Choroid plexus epithelial cell (primary cell): ENCODE measurements at regions not wholly inside any gene's neighbourhood (a gene's known extent, or its start where the extent isn't known, plus 50 kb on each side); places are given as distances from the start of the nearest gene placed in this dataset.

ENCODE experiments used
- DNase-seq: peaks from one replicate; pipeline ENCODE4 v3.0.0-alpha.2; 2010; ENCODE audit warnings: low read depth
- H3K4me3 ChIP-seq: 2 replicates; pipeline ENCODE4 v1.5.1; 2011; ENCODE audit warnings: low read depth, mild to moderate bottlenecking, control low read depth, low read length, moderate library complexity
- TF ChIP-seq, protein P1 (sequence below): conservative IDR thresholded peaks from 2 replicates; pipeline ENCODE4 v1.5.1; 2011; ENCODE audit warnings: low read depth, mild to moderate bottlenecking, control low read depth, inconsistent platforms, low read length, moderate library complexity

DNA sequence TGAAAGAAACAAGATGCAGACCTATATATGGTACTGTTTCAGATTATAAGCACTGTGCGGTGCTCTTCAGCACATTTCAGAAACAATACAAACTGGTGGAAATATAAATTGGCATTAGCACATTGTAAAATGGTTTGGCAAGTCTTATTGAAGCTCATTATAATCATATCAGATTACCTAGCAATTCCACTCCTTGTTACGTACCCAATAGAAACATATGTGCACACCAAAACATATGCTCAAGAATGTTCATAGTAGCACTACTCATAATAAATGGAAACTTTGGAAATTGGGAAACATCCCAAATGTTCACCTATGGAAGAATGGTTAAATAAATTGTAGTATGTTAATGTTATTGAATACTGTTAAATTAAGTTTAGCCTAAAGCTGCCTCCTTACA is 54.9 kb upstream of the PLEKHG1 start:
- TF ChIP-seq, protein P1, sequence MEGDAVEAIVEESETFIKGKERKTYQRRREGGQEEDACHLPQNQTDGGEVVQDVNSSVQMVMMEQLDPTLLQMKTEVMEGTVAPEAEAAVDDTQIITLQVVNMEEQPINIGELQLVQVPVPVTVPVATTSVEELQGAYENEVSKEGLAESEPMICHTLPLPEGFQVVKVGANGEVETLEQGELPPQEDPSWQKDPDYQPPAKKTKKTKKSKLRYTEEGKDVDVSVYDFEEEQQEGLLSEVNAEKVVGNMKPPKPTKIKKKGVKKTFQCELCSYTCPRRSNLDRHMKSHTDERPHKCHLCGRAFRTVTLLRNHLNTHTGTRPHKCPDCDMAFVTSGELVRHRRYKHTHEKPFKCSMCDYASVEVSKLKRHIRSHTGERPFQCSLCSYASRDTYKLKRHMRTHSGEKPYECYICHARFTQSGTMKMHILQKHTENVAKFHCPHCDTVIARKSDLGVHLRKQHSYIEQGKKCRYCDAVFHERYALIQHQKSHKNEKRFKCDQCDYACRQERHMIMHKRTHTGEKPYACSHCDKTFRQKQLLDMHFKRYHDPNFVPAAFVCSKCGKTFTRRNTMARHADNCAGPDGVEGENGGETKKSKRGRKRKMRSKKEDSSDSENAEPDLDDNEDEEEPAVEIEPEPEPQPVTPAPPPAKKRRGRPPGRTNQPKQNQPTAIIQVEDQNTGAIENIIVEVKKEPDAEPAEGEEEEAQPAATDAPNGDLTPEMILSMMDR, result no peak
- H3K4me3 ChIP-seq, result no peak overlapping the region
- DNase-seq, result no peak

DNA sequence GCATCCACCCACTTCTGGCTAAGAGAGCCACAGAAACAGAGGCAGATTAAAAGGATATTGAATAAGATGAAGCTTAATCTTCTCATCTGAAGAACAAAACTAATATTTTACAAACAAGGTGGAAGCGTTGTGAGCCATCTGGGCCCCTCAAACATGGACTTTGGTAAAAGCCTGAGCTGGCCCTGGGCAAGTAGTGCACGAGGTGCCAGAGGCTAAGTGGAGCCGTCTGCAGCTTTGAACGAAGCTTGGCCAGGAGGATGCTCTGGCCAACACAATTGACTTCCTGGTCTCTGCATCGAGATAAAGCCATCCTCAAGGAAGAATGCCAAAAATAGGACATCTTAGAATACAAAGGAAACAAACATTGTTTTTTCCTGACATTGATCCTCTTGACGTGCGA is 53.2 kb upstream of the PLEKHG1 start:
- TF ChIP-seq, protein P1, result no peak
- no peak overlapping the region for H3K4me3 ChIP-seq
- DNase-seq, result no peak

DNA sequence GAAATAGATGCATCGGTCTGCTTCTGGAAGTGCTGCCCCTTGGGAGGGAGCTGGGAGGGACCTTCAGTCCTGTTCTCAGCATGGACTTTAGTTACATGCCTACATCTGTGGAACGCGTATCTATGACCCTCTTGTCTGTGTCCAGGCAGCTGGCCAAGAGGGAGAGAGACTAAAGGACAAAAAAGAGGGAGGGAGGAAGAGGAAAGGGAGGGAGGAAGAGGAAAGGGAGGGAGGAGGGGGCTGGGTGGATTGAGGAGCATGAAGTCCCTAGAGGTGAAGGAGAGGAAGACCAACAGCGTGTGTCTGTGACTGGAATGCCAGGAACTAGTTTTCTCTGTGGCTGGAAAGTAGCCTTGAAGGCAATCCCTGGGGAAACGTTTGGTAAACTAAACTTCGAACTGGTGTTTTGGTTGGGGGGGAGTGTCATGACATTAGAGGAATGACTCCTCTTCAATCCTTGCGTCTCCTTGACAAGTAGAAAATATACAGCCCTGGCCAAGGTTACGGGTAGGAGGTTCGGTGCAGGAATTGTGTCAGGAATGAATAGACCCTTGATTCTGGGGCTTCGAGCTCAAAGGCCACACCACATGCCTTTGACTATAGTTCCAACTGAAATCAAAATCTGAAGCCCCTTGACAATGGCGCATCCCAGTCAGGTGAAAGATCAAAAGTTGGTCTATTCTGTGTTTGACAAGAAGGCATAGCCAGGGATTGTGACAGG is 52.0 kb upstream of the PLEKHG1 start:
- H3K4me3 ChIP-seq, result no peak overlapping the region
- TF ChIP-seq, protein P1, result no peak
- no peak for DNase-seq

DNA sequence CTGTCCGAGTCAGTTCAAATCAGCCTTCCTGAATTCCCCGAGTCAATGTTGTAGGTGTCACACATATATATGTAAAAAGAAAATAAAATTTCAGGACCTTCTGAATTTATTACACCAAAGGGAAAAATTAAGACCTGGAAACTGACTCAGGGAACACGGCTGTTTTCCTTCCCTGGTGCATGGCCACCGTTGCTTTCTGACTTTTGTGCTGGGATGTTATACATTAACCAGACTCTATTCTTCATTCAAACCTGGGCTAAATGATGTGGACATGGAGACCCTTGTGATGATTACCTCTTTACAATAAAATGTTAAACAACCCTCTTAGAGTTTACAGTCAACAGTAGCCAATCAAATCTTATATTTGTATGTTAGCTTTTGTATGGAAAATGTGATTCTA is 51.4 kb upstream of the PLEKHG1 start:
- TF ChIP-seq, protein P1, result no peak

DNA sequence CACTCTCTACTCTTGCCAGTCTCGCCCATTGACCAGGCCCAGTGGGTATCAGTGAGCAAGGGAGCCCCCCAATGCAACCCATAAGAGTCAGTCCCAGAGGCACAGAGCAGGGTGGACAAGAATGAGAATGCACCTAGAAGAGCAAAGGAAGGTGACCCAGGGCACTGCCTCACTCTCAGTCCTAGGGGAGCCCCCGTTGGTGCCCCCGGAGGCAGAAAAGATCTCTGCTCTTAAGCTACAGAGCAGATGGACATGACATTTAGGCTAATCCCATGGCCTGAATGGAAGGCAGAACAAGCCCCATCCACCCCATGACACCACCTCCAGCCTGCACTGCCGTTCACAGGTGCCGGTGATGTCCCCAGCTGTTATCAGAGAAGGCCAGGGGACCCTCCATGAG is 50.7 kb upstream of the PLEKHG1 start:
- TF ChIP-seq, protein P1, result no peak
- no peak overlapping the region for H3K4me3 ChIP-seq
- DNase-seq, result no peak

More for the DNA sequence above, 51.4 kb upstream of the PLEKHG1 start:
- no peak for DNase-seq
- H3K4me3 ChIP-seq, result no peak overlapping the region

DNA sequence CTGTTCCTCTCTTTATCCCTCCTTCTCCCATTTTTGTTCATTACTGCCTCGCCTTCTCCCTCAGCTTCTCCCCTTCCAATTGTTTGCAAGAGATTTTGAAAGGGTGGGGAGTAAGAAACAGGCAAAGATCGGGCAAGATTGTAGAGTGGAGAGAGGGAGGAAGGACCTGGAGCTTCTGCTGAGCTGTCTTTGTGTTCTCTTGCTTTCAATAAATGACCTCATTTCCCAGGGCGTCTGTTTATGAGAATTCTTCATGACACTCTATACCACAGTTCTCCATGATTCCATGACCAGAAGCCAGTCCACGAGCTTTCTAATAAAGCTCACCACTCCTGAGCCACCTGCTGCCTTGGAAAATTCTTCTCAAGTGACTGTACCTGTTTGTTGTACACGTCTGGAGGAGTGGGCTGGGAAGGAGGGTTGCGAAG is 50.0 kb upstream of the PLEKHG1 start:
- DNase-seq, result no peak
- TF ChIP-seq, protein P1, result no peak
- no peak overlapping the region for H3K4me3 ChIP-seq
